ENCODE measurements at regions not wholly inside any gene's neighbourhood (a gene's known extent, or its start where the extent isn't known, plus 50 kb on each side); places are given as distances from the start of the nearest gene placed in this dataset.

- no peak for TF ChIP-seq POLR2A (IDR thresholded peaks at IDR 0.05)
- TF ChIP-seq CTCF (IDR thresholded peaks at IDR 0.05) = no peak
- TF ChIP-seq EP300 (IDR thresholded peaks at IDR 0.05) = no peak
- no peak for TF ChIP-seq POLR2AphosphoS5 (IDR thresholded peaks at IDR 0.05)
Observed at GRCh38 chr10:44512431-44513022, 127.6 kb upstream of the CXCL12 start.
